KMS-11 (cell line): ENCODE measurements at regions not wholly inside any gene's neighbourhood (a gene's known extent, or its start where the extent isn't known, plus 50 kb on each side); places are given as distances from the start of the nearest gene placed in this dataset.

Experiments
- H2AFZ ChIP-seq: fragments of 200-600 bp; sonication (generic); 2 replicates; pipeline ENCODE4 v1.6.1; 2016; ENCODE audit warnings: antibody characterized with exemption, mixed run types, low read depth
- H3K27ac ChIP-seq: fragments of 200-600 bp; sonication (generic); 2 replicates; pipeline ENCODE4 v1.6.1; 2016; ENCODE audit warnings: mild to moderate bottlenecking, mixed run types
- H3K27me3 ChIP-seq: fragments of 200-600 bp; sonication (generic); 2 replicates; pipeline ENCODE4 v1.6.1; 2017; ENCODE audit warnings: mild to moderate bottlenecking, low read depth, mixed run types, moderate library complexity; ENCODE audit not compliant: insufficient read depth
- H3K36me3 ChIP-seq: fragments of 200-600 bp; sonication (generic); 2 replicates; pipeline ENCODE4 v1.6.1; 2017; ENCODE audit warnings: mild to moderate bottlenecking, mixed run types; ENCODE audit not compliant: insufficient read depth
- H3K4me1 ChIP-seq: fragments of 200-600 bp; sonication (generic); 2 replicates; pipeline ENCODE4 v1.6.1; 2016; ENCODE audit warnings: mild to moderate bottlenecking, low read depth, mixed run types; ENCODE audit not compliant: poor library complexity, severe bottlenecking
- H3K4me2 ChIP-seq: fragments of 200-600 bp; sonication (generic); 2 replicates; pipeline ENCODE4 v1.7.0; 2016; ENCODE audit warnings: mild to moderate bottlenecking, mixed run types
- H3K4me3 ChIP-seq: fragments of 200-600 bp; sonication (generic); IDR thresholded peaks from 2 replicates; pipeline ENCODE4 v1.6.1; 2017; ENCODE audit warnings: low read depth, low read length, mixed read lengths; ENCODE audit not compliant: insufficient read depth
- H3K79me2 ChIP-seq: fragments of 200-600 bp; sonication (generic); 2 replicates; pipeline ENCODE4 v1.6.1; 2016; ENCODE audit warnings: low read depth, mixed run types; ENCODE audit not compliant: insufficient read depth
- H3K9ac ChIP-seq: fragments of 200-600 bp; sonication (generic); 2 replicates; pipeline ENCODE4 v1.6.1; 2016; ENCODE audit warnings: mild to moderate bottlenecking, mixed run types
- H4K20me1 ChIP-seq: fragments of 200-600 bp; sonication (generic); 2 replicates; pipeline ENCODE4 v1.6.1; 2016; ENCODE audit warnings: mild to moderate bottlenecking, mixed run types; ENCODE audit not compliant: insufficient read depth
- CTCF ChIP-seq: fragments of 200-600 bp; sonication (generic); conservative IDR thresholded peaks from 2 replicates; pipeline ENCODE4 v1.6.1; 2017; ENCODE audit warnings: low read depth, mild to moderate bottlenecking, antibody characterized with exemption, low read length, moderate library complexity, mixed read lengths

- Histone ChIP-seq H3K4me3 (no peak overlapping the region), H4K20me1 (no peaks in the 10 kb centered on the region), H3K9ac (no peak overlapping the region), H3K4me1 (no peaks in the 10 kb centered on the region), H3K27ac (no peak overlapping the region), H3K4me2 (no peak overlapping the region), H3K36me3 (no peaks in the 10 kb centered on the region), H3K79me2 (no peaks in the 10 kb centered on the region), H3K27me3 (no peaks in the 10 kb centered on the region), H2AFZ (no peak overlapping the region)
- TF ChIP-seq CTCF, result no peak
These were observed 313.6 kb downstream of the EPHA4 start for GRCh38 chr2:221258464-221258863.

- Histone ChIP-seq H2AFZ (no peak overlapping the region), H3K4me2 (no peak overlapping the region), H4K20me1 (no peaks in the 10 kb centered on the region), H3K9ac (no peak overlapping the region), H3K4me3 (no peak overlapping the region), H3K79me2 (no peaks in the 10 kb centered on the region), H3K27me3 (no peaks in the 10 kb centered on the region), H3K27ac (no peak overlapping the region), H3K36me3 (no peaks in the 10 kb centered on the region), H3K4me1 (no peaks in the 10 kb centered on the region)
- no peak for TF ChIP-seq CTCF
These were observed 309.5 kb downstream of the EPHA4 start for GRCh38 chr2:221262651-221263050.

DNA sequence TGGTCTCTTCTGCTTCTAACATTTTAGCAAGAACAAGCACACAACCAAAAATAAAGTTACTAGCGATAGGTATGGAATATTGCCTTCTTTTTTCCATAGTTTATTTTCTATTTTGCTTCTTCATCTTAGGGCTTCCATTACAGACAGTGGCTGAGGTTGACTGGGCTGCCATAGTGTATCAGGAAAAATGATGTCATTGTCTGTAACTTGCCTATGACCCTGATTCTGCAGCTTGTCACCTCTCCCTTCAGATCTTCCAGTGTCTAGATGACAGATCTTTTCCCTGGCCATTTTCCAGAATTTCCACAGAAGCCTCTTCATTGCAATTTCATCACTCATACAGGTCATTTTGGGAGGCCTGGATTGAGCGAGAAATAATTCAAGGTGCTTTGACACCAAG, 308.5 kb downstream of the EPHA4 start:
- no peaks in the 10 kb centered on the region for H4K20me1 ChIP-seq
- no peak overlapping the region for H3K27ac ChIP-seq
- no peak for TF ChIP-seq CTCF
- no peak overlapping the region for H3K4me2 ChIP-seq
- no peaks in the 10 kb centered on the region for H3K36me3 ChIP-seq
- no peak overlapping the region for H3K9ac ChIP-seq
- H3K79me2 ChIP-seq, result no peaks in the 10 kb centered on the region
- H3K4me3 ChIP-seq, result no peak overlapping the region
- H3K27me3 ChIP-seq, result no peaks in the 10 kb centered on the region
- no peaks in the 10 kb centered on the region for H3K4me1 ChIP-seq
- H2AFZ ChIP-seq, result no peak overlapping the region

GRCh38 chr2:221264318-221264717, 307.8 kb downstream of the EPHA4 start:
- Histone ChIP-seq H3K9ac (no peak overlapping the region), H4K20me1 (no peaks in the 10 kb centered on the region), H3K4me3 (no peak overlapping the region), H3K4me1 (no peaks in the 10 kb centered on the region), H3K4me2 (no peak overlapping the region), H3K79me2 (no peaks in the 10 kb centered on the region), H3K27ac (no peak overlapping the region), H2AFZ (no peak overlapping the region), H3K36me3 (no peaks in the 10 kb centered on the region), H3K27me3 (no peaks in the 10 kb centered on the region)
- no peak for TF ChIP-seq CTCF
